ENCODE measurements at regions not wholly inside any gene's neighbourhood (a gene's known extent, or its start where the extent isn't known, plus 50 kb on each side); places are given as distances from the start of the nearest gene placed in this dataset.

DNA sequence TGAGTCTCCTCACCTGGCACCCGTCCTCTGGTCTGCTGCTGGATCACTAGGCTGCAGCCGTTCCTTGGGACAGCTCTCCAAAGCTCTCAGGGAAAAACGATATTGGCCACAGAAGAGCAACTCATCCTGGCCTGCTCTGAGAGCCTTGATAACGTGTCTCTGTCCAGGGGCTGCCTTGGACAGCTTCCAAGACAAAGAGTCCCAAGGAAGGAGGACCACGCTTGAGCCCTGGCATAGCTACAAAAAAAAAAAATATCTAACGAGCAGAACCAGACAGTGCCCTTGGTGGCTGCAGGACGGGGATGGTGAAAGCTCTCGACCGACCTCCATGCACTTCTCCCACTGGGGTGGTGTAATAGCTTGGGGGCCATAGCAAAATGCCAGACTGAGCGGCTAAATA lies 589.6 kb downstream of the NPHP4 start:
- TF ChIP-seq, protein P1, sequence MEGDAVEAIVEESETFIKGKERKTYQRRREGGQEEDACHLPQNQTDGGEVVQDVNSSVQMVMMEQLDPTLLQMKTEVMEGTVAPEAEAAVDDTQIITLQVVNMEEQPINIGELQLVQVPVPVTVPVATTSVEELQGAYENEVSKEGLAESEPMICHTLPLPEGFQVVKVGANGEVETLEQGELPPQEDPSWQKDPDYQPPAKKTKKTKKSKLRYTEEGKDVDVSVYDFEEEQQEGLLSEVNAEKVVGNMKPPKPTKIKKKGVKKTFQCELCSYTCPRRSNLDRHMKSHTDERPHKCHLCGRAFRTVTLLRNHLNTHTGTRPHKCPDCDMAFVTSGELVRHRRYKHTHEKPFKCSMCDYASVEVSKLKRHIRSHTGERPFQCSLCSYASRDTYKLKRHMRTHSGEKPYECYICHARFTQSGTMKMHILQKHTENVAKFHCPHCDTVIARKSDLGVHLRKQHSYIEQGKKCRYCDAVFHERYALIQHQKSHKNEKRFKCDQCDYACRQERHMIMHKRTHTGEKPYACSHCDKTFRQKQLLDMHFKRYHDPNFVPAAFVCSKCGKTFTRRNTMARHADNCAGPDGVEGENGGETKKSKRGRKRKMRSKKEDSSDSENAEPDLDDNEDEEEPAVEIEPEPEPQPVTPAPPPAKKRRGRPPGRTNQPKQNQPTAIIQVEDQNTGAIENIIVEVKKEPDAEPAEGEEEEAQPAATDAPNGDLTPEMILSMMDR (IDR thresholded peaks at IDR 0.05; ENCODE audit: low read depth, low read length, poor library complexity, severe bottlenecking), result no peak
- no peak for TF ChIP-seq EZH2phosphoT487 (IDR thresholded peaks at IDR 0.05; ENCODE audit: borderline replicate concordance, low read length)

Data from DOHH2 (cell line).